A549 (cell line): ENCODE measurements at regions not wholly inside any gene's neighbourhood (a gene's known extent, or its start where the extent isn't known, plus 50 kb on each side); places are given as distances from the start of the nearest gene placed in this dataset.
"Not testable (repeated sequence)": the region's sequence is repeated elsewhere in the genome, so short reads cannot be mapped to it uniquely, and the experiment has no call there.

Source experiments
- ATAC-seq, 2 experiments: fragments of 200-7000 bp in 1 of 2; fragments of >200 bp in 1 of 2; cut with Nextera tagmentation in 1 of 2; cut with Tn5 transposase in 1 of 2; 3 replicates each; pipeline versions ENCODE4 v1.8.0 to v1.9.1; 2018 to 2020; ENCODE audit warnings: mild to moderate bottlenecking in 1 of 2, moderate library complexity in 1 of 2
- CTCF ChIA-PET: fragments of 300-600 bp; sonication (Branson Sonifier 250); formaldehyde crosslinking; extraction: SDS; loops from one replicate; lab custom pipeline; 2021; ENCODE audit warnings: antibody characterized with exemption, inconsistent platforms; lab: Yijun Ruan, JAX
- POLR2A ChIA-PET: fragments of 350-600 bp; formaldehyde crosslinking; extraction: SDS; loops from one replicate; lab custom pipeline; 2021; ENCODE audit warnings: antibody characterized with exemption, inconsistent platforms; lab: Yijun Ruan, JAX
- DNase-seq, 2 experiments: peaks; one replicate each; pipeline versions ENCODE4 v3.0.0 to v3.0.0-alpha.2; 2011 to 2016; ENCODE audit warnings: low read depth in 1 of 2, low spot score in 1 of 2
- FAIRE-seq: peaks from 2 replicates; lab custom pipeline; 2011; peaks lifted over from hg19 to GRCh38; lab: Jason Lieb, UNC
- H3K27ac ChIP-seq, 2 experiments: fragments of >200 bp; sonication (Bioruptor Twin); formaldehyde crosslinking; 3 replicates each; pipeline ENCODE4 v1.5.1; 2016 to 2017
- H3K4me1 ChIP-seq: fragments of >200 bp; sonication (Bioruptor Twin); formaldehyde crosslinking; 3 replicates; pipeline ENCODE4 v1.6.1; 2016
- H3K4me2 ChIP-seq: fragments of >200 bp; sonication (Bioruptor Twin); formaldehyde crosslinking; 3 replicates; pipeline ENCODE4 v1.6.1; 2016
- H3K4me3 ChIP-seq: fragments of >200 bp; sonication (Bioruptor Twin); formaldehyde crosslinking; 3 replicates; pipeline ENCODE4 v1.5.1; 2016
- H3K9me3 ChIP-seq: fragments of >200 bp; sonication (Bioruptor Twin); formaldehyde crosslinking; 3 replicates; pipeline ENCODE4 v1.6.1; 2016
- CBX2 ChIP-seq: fragments of 200-600 bp; sonication (generic); IDR thresholded peaks from 2 replicates; pipeline ENCODE4 v1.6.1; 2016; ENCODE audit warnings: low read depth, mild to moderate bottlenecking, borderline replicate concordance
- CEBPB ChIP-seq, 2 experiments: fragments of >200 bp in 1 of 2; sonication (Bioruptor Twin) in 1 of 2; formaldehyde crosslinking in 1 of 2; IDR thresholded peaks; 2 replicates each; pipeline ENCODE4 v1.6.1; 2012 to 2016
- EHMT2 ChIP-seq: fragments of 200-600 bp; sonication (generic); IDR thresholded peaks from 2 replicates; pipeline ENCODE4 v1.6.1; 2016; ENCODE audit warnings: antibody characterized with exemption, low read depth, mild to moderate bottlenecking, moderate library complexity
- ESRRA ChIP-seq: fragments of 150-350 bp; IDR thresholded peaks from 2 replicates; pipeline ENCODE4 v1.6.1; 2014; ENCODE audit warnings: mild to moderate bottlenecking, low read length, borderline replicate concordance
- JUN ChIP-seq, 2 experiments: fragments of >200 bp; sonication (Bioruptor Twin); formaldehyde crosslinking; IDR thresholded peaks; 2 replicates in 1 of 2; 3 replicates in 1 of 2; pipeline ENCODE4 v1.6.1; 2016 to 2017
- JUNB ChIP-seq: fragments of >200 bp; sonication (Bioruptor Twin); formaldehyde crosslinking; IDR thresholded peaks from 2 replicates; pipeline ENCODE4 v1.6.1; 2016
- MAFK ChIP-seq: fragments of 450-650 bp; IDR thresholded peaks from 2 replicates; pipeline ENCODE4 v1.6.1; 2014; ENCODE audit not compliant: partially characterized antibody
- NFE2L2 ChIP-seq: fragments of 150-350 bp; conservative IDR thresholded peaks from 2 replicates; pipeline ENCODE4 v1.6.1; 2014; ENCODE audit warnings: low read length
- NPAS2 ChIP-seq: fragments of 250-450 bp; sonication (Bioruptor Pico); IDR thresholded peaks from 2 replicates; pipeline ENCODE4 v1.8.0; 2022; ENCODE audit warnings: mild to moderate bottlenecking, moderate library complexity, borderline replicate concordance
- PHF8 ChIP-seq: fragments of 200-600 bp; sonication (generic); IDR thresholded peaks from 2 replicates; pipeline ENCODE4 v1.6.1; 2016; ENCODE audit warnings: low read depth, mild to moderate bottlenecking, antibody characterized with exemption, moderate library complexity, borderline replicate concordance
- POLR2AphosphoS2 ChIP-seq: conservative IDR thresholded peaks from 2 replicates; pipeline ENCODE4 v1.6.1; 2012; ENCODE audit warnings: low read length, improper control_type of control experiment, inconsistent platforms
- RARB ChIP-seq: fragments of 250-450 bp; sonication (Bioruptor Pico); IDR thresholded peaks from 2 replicates; pipeline ENCODE4 v1.8.0; 2021; ENCODE audit warnings: mild to moderate bottlenecking, moderate library complexity
- RFX5 ChIP-seq: fragments of 450-650 bp; IDR thresholded peaks from 2 replicates; pipeline ENCODE4 v1.7.1; 2014; ENCODE audit warnings: antibody characterized with exemption, mild to moderate bottlenecking, moderate library complexity
- RNF2 ChIP-seq: fragments of 200-600 bp; sonication (generic); IDR thresholded peaks from 2 replicates; pipeline ENCODE4 v1.6.1; 2016; ENCODE audit warnings: low read depth, mild to moderate bottlenecking, antibody characterized with exemption, moderate library complexity, borderline replicate concordance
- SREBF2 ChIP-seq: fragments of 450-650 bp; IDR thresholded peaks from 2 replicates; pipeline ENCODE4 v1.6.1; 2014; ENCODE audit warnings: mild to moderate bottlenecking, moderate library complexity
- TP53 ChIP-seq: fragments of 250-450 bp; sonication (Bioruptor Pico); IDR thresholded peaks from 2 replicates; pipeline ENCODE4 v1.5.0; 2021; ENCODE audit warnings: mild to moderate bottlenecking, moderate library complexity
- ZNF302 ChIP-seq: fragments of 250-450 bp; sonication (Bioruptor Pico); IDR thresholded peaks from 2 replicates; pipeline ENCODE4 v1.9.0; 2021; ENCODE audit warnings: inconsistent platforms, mild to moderate bottlenecking, moderate library complexity
- WGBS: methylation state at CpG from one replicate; pipeline ENCODE4 v1.1.6; 2017; ENCODE audit errors: missing lambda C conversion rate; 5-methylcytosine and 5-hydroxymethylcytosine counted together
- TF ChIP-seq, protein P1 (sequence below): fragments of >200 bp; sonication (Bioruptor Twin); formaldehyde crosslinking; IDR thresholded peaks from 2 replicates; pipeline ENCODE4 v1.6.1; 2016
- TF ChIP-seq, protein P2 (sequence below): IDR thresholded peaks from 2 replicates; pipeline ENCODE4 v1.6.1; 2012
- TF ChIP-seq, protein P3 (sequence below): fragments of 450-650 bp; IDR thresholded peaks from 2 replicates; pipeline ENCODE4 v1.6.1; 2014; ENCODE audit warnings: antibody characterized with exemption
- TF ChIP-seq, protein P4 (sequence below): IDR thresholded peaks from 2 replicates; pipeline ENCODE4 v1.6.1; 2012

DNA sequence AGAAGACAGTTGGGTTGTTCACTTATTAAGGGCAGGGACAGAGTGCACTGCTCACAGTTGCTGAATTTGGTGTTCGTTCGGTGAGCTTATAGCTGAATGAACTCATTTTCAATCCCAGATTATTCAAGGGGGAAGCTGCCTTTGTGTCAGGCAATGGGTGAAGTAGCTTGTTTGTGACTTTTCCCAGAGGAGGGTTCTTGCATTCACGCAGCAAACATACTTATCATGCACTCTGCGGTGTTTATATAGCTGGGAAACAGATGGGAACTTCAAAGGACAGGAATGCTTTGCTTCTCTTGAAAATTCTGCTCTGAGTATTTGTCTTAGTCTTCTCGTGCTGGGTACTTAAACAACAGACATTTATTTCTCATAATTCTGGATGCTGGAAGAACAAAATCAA lies 64.7 kb upstream of the ABCA1 start:
- no peak overlapping the region for H3K4me2 ChIP-seq
- FAIRE-seq: no peak
- no peak for TF ChIP-seq JUN (IDR thresholded peaks at IDR 0.05)
- TF ChIP-seq CEBPB (IDR thresholded peaks at IDR 0.05): no peak
- no peak for TF ChIP-seq NPAS2
- TF ChIP-seq ZNF302: no peak
- TF ChIP-seq PHF8: no peak
- no peak for TF ChIP-seq RNF2
- no peak for TF ChIP-seq ESRRA
- no peak for TF ChIP-seq TP53
- no peak for TF ChIP-seq RARB (CRISPR knock-in tag)
- no peak for TF ChIP-seq RFX5
- TF ChIP-seq CBX2: no peak
- TF ChIP-seq, protein P1, sequence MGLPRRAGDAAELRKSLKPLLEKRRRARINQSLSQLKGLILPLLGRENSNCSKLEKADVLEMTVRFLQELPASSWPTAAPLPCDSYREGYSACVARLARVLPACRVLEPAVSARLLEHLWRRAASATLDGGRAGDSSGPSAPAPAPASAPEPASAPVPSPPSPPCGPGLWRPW: no peak
- no peak for TF ChIP-seq EHMT2
- ChIA-PET POLR2A (interaction anchor here (3.4 kb wide), 1 partner anchor 65 kb away, joined by 52 read pairs; the partner anchor contains the start of gene ABCA1), CTCF (interaction anchor here (0.8 kb wide), 1 partner anchor 15 kb away, joined by 4 read pairs; no protein-coding TSS in a partner anchor)
- H3K27ac ChIP-seq: peak overlapping the region; percentile 92 to 96; a peak in 4 of 6 replicates
- peaks cover 41% of the 10 kb centered on the region for H3K4me1 ChIP-seq
- no peaks in the 10 kb centered on the region for H3K9me3 ChIP-seq
- ATAC-seq: no peak
- H3K4me3 ChIP-seq: no peak overlapping the region
- 87% methylated on average over 5 of the region's 5 CpGs for WGBS
- DNase-seq: no peak

DNA sequence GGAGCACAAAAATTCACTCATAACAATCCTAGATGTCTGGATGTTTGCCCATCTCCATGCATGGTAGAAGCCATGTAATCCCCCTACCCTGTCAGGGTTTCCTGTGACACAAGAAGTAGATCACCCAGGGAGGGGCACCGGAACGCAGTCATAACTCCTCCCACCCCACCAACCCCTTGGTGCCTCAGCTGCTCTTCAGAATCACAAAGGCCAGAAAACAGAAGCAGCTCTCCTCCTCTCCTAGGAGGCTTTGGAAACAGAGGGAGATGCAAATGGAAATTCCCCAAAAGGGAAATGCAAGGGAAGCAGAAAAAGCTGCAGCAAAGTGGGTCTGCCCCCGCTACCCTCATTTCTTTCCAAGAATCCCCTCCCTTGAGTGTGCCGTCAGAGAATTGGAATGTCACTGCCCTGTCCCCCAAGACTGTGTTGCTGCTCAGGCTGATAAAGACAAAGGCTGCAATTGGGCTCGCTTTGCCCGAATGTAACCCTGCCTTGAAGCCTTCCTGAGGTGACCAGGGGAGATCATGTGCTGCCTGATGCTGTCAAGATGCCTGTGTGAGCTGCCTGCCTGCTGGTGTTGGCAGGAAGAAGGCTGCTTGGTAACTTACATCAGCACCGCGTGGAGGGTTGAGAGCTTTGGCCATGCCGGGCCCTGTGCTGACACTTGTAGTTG lies 65.5 kb upstream of the ABCA1 start:
- POLR2A ChIA-PET: interaction anchor here (3.4 kb wide), 1 partner anchor 66 kb away, joined by 52 read pairs; the partner anchor contains the start of gene ABCA1
- no peaks in the 10 kb centered on the region for H3K9me3 ChIP-seq
- no peak overlapping the region for H3K4me2 ChIP-seq
- peak overlapping the region in 1 of 2 experiments; percentile 96; a peak in 3 of 6 replicates for H3K27ac ChIP-seq
- TF ChIP-seq SREBF2 (no peak), MAFK (peak; percentile 33), NFE2L2 (no peak)
- TF ChIP-seq, all 56 proteins: peak for 1
- H3K4me1 ChIP-seq: peaks cover 41% of the 10 kb centered on the region
- CTCF ChIA-PET: interaction anchor here (1.2 kb wide), 1 partner anchor 127 kb away, joined by 3 read pairs; no protein-coding TSS in a partner anchor
- FAIRE-seq: no peak
- ATAC-seq: no peak
- 85% methylated on average over 9 of the region's 9 CpGs for WGBS
- H3K4me3 ChIP-seq: no peak overlapping the region
- DNase-seq: no peak

DNA sequence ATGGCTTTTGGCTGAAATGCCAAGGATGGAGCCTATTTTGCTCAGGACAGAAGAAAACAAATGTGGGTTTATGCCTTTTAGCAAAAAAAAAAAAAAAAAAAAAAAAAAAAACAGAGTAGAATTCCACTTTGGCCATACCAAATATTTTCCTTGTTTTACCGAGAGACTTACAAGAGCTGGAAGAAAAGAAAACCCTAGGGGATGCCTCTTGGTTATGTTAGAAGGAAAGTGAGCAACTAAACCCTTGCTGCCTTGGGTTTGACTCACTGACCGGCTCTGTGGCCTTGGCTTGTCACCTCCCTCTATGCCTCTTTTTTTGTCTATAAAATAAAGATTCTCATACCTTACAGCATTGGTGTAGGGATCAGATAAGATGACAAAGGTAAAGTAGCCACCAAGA lies 69.6 kb upstream of the ABCA1 start:
- H3K4me1 ChIP-seq: peaks cover 11% of the 10 kb centered on the region
- ATAC-seq (no peak), DNase-seq (no peak), FAIRE-seq (no peak)
- CTCF ChIA-PET: interaction anchor here (1.1 to 1.5 kb wide), 4 partner anchors 12 to 417 kb away, joined by 3 read pairs; no protein-coding TSS in a partner anchor
- no peak overlapping the region for H3K4me3 ChIP-seq
- 74% methylated on average over 2 of the region's 2 CpGs for WGBS
- POLR2A ChIA-PET: interaction anchor here (0.7 kb wide), 1 partner anchor 65 kb away, joined by 3 read pairs; no protein-coding TSS in a partner anchor
- TF ChIP-seq, protein P2, sequence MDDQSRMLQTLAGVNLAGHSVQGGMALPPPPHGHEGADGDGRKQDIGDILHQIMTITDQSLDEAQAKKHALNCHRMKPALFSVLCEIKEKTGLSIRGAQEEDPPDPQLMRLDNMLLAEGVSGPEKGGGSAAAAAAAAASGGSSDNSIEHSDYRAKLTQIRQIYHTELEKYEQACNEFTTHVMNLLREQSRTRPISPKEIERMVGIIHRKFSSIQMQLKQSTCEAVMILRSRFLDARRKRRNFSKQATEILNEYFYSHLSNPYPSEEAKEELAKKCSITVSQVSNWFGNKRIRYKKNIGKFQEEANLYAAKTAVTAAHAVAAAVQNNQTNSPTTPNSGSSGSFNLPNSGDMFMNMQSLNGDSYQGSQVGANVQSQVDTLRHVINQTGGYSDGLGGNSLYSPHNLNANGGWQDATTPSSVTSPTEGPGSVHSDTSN: no peak
- TF ChIP-seq CEBPB (IDR thresholded peaks at IDR 0.05) (no peak), JUNB (no peak), POLR2AphosphoS2 (no peak), RFX5 (no peak)
- H3K4me2 ChIP-seq: no peak overlapping the region
- H3K9me3 ChIP-seq: no peaks in the 10 kb centered on the region
- no peak overlapping the region for H3K27ac ChIP-seq

DNA sequence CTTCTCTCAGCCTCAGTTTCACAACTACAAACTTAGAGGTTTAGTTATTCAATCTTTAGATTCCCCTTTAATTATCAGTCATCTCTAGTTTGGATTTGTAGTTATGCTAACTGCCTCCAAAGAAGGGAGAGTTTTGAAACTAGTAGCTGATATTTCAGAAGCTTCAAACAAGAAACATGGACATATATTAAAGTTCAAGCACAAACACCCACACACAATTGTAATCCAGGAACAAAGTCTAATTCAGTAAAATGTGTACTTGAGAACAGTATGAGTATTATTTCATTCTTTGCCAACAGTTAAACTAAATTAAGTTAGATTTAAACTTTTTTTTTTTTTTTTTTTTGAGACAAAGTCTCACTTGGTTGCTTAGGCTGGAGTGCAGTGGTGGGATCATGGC lies 71.2 kb upstream of the ABCA1 start:
- H3K4me3 ChIP-seq: no peak overlapping the region
- H3K9me3 ChIP-seq: no peaks in the 10 kb centered on the region
- H3K4me2 ChIP-seq: no peak overlapping the region
- FAIRE-seq (no peak), ATAC-seq (no peak), DNase-seq (no peak)
- no peaks in the 10 kb centered on the region for H3K4me1 ChIP-seq
- TF ChIP-seq MAFK (no peak), RNF2 (no peak)
- TF ChIP-seq, protein P3, sequence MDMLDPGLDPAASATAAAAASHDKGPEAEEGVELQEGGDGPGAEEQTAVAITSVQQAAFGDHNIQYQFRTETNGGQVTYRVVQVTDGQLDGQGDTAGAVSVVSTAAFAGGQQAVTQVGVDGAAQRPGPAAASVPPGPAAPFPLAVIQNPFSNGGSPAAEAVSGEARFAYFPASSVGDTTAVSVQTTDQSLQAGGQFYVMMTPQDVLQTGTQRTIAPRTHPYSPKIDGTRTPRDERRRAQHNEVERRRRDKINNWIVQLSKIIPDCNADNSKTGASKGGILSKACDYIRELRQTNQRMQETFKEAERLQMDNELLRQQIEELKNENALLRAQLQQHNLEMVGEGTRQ: no peak
- TF ChIP-seq, protein P4, sequence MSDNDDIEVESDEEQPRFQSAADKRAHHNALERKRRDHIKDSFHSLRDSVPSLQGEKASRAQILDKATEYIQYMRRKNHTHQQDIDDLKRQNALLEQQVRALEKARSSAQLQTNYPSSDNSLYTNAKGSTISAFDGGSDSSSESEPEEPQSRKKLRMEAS: no peak
- CTCF ChIA-PET: interaction anchor here (0.7 to 1.5 kb wide), 4 partner anchors 9 to 416 kb away, joined by 3 read pairs; no protein-coding TSS in a partner anchor
- no peak overlapping the region for H3K27ac ChIP-seq
- POLR2A ChIA-PET: interaction anchor here (0.7 kb wide), 1 partner anchor 449 kb away, joined by 5 read pairs; no protein-coding TSS in a partner anchor

DNA sequence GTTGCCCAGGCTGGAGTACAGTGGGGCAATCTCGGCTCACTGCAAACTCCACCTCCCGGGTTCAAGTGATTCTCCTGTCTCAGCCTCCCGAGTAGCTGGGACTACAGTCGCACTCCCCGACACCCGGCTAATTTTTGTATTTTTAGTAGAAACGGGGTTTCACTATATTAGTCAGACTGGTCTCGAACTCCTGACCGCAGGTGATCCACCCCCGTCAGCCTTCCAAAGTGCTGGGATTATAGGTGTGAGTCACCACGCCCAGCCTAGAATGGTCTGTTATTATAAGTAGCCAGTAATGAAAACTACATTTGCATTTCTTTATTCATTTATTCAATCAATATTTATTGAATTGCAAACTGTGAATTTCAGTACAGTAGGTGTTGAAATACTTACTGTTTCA lies 72.6 kb upstream of the ABCA1 start:
- CTCF ChIA-PET: interaction anchor here (0.6 to 1.2 kb wide), 2 partner anchors 10 to 724 kb away, joined by 3 read pairs; no protein-coding TSS in a partner anchor
- ATAC-seq, H3K4me1 ChIP-seq, FAIRE-seq, H3K4me3 ChIP-seq, DNase-seq, H3K4me2 ChIP-seq, POLR2A ChIA-PET, H3K27ac ChIP-seq, H3K9me3 ChIP-seq: not testable (repeated sequence)
- 92% methylated on average over 11 of the region's 11 CpGs for WGBS
